ENCODE measurements at regions not wholly inside any gene's neighbourhood (a gene's known extent, or its start where the extent isn't known, plus 50 kb on each side); places are given as distances from the start of the nearest gene placed in this dataset.

- TF ChIP-seq, protein P1, sequence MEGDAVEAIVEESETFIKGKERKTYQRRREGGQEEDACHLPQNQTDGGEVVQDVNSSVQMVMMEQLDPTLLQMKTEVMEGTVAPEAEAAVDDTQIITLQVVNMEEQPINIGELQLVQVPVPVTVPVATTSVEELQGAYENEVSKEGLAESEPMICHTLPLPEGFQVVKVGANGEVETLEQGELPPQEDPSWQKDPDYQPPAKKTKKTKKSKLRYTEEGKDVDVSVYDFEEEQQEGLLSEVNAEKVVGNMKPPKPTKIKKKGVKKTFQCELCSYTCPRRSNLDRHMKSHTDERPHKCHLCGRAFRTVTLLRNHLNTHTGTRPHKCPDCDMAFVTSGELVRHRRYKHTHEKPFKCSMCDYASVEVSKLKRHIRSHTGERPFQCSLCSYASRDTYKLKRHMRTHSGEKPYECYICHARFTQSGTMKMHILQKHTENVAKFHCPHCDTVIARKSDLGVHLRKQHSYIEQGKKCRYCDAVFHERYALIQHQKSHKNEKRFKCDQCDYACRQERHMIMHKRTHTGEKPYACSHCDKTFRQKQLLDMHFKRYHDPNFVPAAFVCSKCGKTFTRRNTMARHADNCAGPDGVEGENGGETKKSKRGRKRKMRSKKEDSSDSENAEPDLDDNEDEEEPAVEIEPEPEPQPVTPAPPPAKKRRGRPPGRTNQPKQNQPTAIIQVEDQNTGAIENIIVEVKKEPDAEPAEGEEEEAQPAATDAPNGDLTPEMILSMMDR (conservative IDR thresholded peaks at IDR 0.05), result no peak
- Mint-ChIP-seq H3K4me3 (no peak overlapping the region), H3K27me3 (ENCODE audit: low read depth) (no peaks in the 10 kb centered on the region), H3K27ac (ENCODE audit: unreplicated experiment) (no peak overlapping the region), H3K36me3 (ENCODE audit: low read depth) (peaks cover 5% of the 10 kb centered on the region), H3K9me3 (peaks cover 5% of the 10 kb centered on the region), H3K4me1 (no peaks in the 10 kb centered on the region)
- no peak for DNase-seq (ENCODE audit: low read depth, low spot score)
Observed at GRCh38 chr6:160940197-160940596, 51.4 kb upstream of the MAP3K4 start.
